DMS53 treated with DMSO at 0.1 percent for 48 hours (cell line): ENCODE measurements at regions not wholly inside any gene's neighbourhood (a gene's known extent, or its start where the extent isn't known, plus 50 kb on each side); places are given as distances from the start of the nearest gene placed in this dataset.

Experiments used
- DNase-seq: peaks from one replicate; lab custom pipeline; 2025; ENCODE audit not compliant: unreplicated experiment; lab: John Stamatoyannopoulos, UW

GRCh38 chr16:56140645-56141044 is 50.6 kb upstream of the GNAO1 start:
- no peak for DNase-seq

DNA sequence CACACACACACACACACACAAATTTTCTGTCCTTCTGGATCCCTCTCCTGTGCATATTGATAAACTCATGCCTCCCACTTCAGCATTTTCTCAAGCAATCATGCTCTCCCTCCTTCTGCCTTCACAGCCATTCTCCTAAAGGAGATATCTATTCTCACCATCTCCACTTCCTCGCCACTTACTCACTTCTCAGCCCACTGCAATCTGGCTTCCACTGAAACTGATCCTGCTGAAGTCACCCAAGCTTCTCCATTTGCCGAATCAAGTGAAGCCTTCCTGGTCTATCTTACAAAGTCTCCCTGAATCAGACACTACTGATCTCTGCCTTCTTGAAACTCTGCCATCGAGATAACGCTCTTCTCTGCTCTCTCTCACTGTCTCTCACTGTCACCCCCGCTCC is 54.0 kb upstream of the GNAO1 start:
- no peak for DNase-seq

DNA sequence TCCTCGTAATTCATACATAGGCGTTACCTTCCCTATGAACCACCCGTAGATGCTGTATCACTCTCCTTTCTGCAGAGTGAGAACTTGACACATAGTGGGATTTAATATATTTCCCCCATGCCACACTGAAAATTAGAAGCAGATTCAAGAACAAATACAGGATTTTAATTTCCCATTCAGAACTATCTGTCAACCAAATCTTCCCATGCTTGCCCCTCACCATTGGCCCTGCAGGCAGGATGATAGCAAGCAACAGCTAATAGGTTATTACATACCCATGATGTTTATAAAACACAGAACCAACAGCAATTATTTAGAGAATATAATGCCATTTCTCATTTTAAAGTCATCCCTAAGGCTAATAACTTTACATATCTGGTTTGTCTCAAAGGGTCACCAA is 55.0 kb upstream of the GNAO1 start:
- no peak for DNase-seq

- DNase-seq = no peak
Observed at GRCh38 chr16:56134790-56135189, 56.5 kb upstream of the GNAO1 start.

GRCh38 chr16:56125922-56126321 is 65.4 kb upstream of the GNAO1 start:
- DNase-seq = no peak

- DNase-seq = no peak
Observed at GRCh38 chr16:56122251-56122650, 69.0 kb upstream of the GNAO1 start.

DNA sequence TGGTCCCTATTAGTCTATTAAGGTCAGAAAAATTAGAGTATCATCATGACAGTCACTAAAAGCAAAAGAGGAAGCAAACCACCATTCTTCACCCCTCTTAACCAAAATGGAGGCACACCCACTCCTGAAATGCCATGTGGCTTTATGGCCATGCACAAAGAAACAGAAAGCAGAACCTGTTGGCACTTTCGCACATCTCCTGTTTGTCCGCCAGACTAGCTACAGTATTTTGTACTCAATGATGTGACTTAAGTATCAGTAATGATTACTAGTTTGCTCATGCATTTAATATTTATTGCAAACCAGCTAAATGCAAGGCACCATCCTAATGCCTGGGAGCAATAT is 70.2 kb upstream of the GNAO1 start:
- no peak for DNase-seq

DNA sequence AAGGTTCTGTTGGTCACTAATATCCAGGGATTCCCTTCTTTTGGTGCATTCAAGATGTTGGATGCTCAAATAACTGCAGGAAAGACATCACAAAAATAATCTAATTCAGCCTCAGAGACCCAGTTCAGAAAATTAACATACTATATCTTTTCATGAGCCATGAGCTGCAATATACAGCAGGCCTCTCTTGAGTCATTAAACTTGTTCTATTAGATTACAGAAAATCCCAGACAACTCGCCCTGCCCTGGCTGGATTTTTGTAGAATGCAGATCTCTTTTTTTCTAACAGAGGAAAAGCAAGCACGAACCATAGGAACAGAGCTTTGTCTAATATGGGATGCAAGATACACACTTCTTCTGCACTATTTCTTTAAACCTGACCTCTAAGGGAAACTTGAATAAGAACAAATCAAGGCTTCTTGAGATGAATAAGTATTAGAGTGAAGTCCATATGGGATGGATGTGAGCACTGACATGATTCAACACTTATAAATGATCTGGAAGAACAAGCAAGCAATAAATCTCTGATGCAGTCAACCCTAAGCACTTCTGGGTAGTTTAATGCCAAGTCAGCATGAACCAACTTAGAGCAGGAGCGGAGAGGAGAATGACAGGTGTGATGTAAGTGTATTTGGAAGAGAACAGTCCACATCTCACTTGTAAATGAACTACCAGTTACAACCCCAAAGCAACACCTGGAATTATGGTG is 70.7 kb upstream of the GNAO1 start:
- DNase-seq = no peak

GRCh38 chr16:56119133-56119532 is 72.2 kb upstream of the GNAO1 start:
- no peak for DNase-seq

GRCh38 chr16:56116577-56116964 is 74.7 kb upstream of the GNAO1 start:
- no peak for DNase-seq

- no peak for DNase-seq
Observed at GRCh38 chr16:56115817-56116576, 75.3 kb upstream of the GNAO1 start.

- DNase-seq = no peak
Observed at GRCh38 chr16:56113223-56113622, 78.1 kb upstream of the GNAO1 start.

- DNase-seq = no peak
Observed at GRCh38 chr16:56111100-56111499, 80.2 kb upstream of the GNAO1 start.

DNA sequence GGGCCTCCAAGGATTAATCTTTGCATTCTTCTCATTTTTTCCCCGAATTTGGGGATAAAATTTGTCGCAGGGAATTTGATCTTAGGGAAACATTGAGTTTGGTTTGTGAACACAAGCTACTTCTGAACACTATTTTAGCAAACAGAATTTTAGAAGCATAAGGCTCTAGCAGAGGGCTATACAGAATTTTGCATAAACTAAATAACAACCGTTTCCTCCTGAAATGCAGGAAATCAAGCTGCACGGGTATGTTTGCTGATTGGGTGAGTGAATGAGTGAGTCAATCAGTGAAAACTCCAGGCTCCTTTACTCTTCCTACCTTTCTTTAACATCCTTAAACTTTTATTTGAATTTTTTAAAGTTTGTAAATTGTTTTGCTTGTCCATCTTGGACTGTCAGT is 81.3 kb upstream of the GNAO1 start:
- no peak for DNase-seq

DNA sequence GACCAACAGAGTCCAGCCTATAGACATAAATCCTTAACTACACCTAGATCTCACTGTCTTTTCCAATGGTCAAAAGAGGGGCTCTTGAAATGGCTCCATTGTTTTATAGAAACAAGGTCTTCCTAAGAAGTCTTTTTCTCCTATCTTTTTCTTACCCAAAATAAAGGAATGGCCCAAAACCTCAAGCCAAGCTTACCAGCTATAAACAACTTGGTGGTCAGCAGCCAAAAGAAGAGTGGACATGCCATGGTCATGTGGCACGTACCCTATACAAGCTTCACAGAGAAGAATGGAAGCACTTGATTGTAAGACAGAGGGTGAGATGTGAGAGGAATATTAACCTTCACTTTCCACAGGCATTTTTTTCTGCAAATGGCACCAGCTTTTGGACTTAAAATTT is 82.1 kb upstream of the GNAO1 start:
- DNase-seq = no peak

- no peak for DNase-seq
Observed at GRCh38 chr16:56108724-56109123, 82.6 kb upstream of the GNAO1 start.

DNA sequence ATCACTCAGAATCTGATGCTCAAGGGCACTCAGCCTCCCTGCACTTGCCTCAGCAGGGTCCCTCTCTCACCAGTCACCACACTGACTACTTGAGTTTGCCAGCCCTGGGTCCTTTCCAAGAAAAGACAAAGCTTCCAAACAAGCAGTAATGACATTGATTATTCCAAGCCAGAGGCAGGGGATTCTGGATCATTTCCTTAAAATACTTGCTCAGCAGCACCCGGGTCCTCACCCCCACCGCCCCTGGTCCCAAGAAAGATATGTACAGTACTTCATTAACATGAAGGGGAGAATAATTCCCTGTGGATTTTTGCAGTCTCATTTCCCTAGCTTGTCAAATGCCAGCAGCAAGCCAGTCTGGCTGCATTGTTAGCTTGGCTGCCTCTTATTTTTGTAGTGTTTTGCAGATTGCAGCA is 83.2 kb upstream of the GNAO1 start:
- no peak for DNase-seq

DNA sequence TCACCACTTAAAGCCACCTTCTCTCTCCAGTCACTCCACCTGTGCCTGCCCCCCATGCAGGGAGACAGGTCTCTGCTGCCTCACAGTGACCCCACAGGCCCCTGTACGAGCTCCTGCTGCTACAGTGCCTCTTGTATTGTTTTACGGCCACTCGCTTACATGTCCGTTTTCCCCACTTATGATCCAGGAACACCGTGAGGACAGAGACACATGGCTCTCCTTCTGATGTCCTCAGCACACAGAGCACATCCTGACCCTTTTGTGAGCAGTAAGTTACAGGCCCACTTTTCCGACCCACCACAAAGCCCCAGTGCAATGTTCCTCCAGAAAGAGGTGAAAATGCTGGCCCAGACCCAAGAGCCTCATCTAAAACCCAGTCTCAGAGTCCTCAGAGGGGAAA is 84.8 kb upstream of the GNAO1 start:
- no peak for DNase-seq

DNA sequence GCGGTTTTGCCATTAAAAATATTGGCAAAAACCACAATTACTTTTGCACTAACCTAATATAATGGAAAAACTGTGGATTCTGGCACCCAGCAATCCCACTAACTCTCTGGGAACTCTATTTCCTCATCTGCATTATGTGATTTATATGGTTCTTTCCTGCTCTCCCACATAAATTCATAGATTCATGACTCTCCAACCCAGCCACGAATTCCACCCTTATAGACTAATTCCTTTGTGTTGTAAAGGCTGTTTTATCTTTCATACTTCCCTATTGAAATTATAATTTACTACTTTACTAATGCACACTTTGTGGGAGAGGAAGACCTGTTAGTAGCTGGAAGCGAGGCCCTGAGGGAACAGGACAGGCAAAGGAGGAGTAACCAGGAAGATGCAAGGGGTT is 88.4 kb upstream of the GNAO1 start:
- DNase-seq = no peak

GRCh38 chr16:56102183-56102686 is 89.1 kb upstream of the GNAO1 start:
- no peak for DNase-seq

DNA sequence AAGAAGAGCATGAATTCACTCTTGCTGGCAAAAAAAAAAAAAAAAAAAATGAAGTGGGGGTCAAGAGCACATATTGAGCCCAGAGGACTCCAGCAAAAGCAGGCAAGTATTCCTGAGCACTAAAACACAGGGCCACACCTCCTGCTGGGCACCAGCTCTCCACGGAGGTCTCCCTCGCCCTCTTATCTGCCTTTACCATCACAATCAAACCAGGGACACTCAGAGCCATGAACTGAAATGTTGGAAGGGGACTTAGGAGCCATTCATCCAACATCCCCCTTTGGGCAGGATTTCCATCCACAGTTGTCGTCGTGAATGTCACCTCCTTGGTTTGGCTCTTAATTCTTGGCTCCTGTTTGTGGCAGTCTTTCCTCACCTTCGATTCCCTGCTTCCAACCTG is 89.8 kb upstream of the GNAO1 start:
- DNase-seq = no peak

DNA sequence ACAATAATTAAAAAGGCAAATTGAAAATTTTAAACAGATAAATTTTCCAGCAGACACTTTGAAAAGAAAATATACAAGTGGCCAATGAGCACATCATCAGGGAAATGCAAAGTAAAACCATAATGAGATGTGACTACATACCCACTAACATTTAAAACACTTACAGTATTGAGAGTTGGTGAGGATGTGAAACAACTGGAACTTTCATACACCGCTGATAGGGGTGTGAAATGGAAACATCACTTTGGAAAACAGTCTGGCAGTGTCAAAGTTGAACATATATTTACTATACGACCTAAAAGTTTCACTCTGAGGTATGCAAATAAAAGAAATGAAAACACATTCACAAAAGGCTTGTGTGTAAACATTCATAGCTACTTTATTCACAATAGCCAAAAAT is 94.0 kb upstream of the GNAO1 start:
- DNase-seq = no peak

- DNase-seq = no peak
Observed at GRCh38 chr16:56094231-56094630, 97.1 kb upstream of the GNAO1 start.
